ENCODE measurements at regions not wholly inside any gene's neighbourhood (a gene's known extent, or its start where the extent isn't known, plus 50 kb on each side); places are given as distances from the start of the nearest gene placed in this dataset. TPM values are rescaled to one million over a fixed set of nuclear protein-coding genes. Genes with fewer than 3 reads are reported as not detected.

Small RNA genes lying in the stretch of these regions (small RNA-seq; reads per million reads assigned to genes)
- gene AC008967.1 (ENCODE audit: low replicate concordance) (not detected), gene HMGN1P13 (ENCODE audit: low replicate concordance) (not detected)

Data from spinal cord (tissue), 1 donor.